Left lung (tissue), 4 donors: ENCODE measurements at regions not wholly inside any gene's neighbourhood (a gene's known extent, or its start where the extent isn't known, plus 50 kb on each side); places are given as distances from the start of the nearest gene placed in this dataset.

Experiments
- ATAC-seq: fragments of 200-7000 bp; cut with Tn5 transposase; one replicate; pipeline ENCODE4 v1.9.1; 2020; ENCODE audit warnings: moderate library complexity
- DNase-seq, 4 donors: peaks; one replicate each; pipeline ENCODE4 v3.0.0-alpha.2; 2013 to 2020
- H3K27ac ChIP-seq, 2 donors: fragments of 200-600 bp; sonication (generic) in 1 of 2; one replicate each; pipeline versions ENCODE4 v1.5.0 to v1.8.0; 2020 to 2021
- H3K27me3 ChIP-seq, 2 donors: fragments of 200-600 bp; sonication (generic) in 1 of 2; one replicate each; pipeline versions ENCODE4 v1.5.0 to v1.8.0; 2020 to 2021
- H3K36me3 ChIP-seq, 2 donors: fragments of 200-600 bp; sonication (generic) in 1 of 2; one replicate each; pipeline versions ENCODE4 v1.5.0 to v1.8.0; 2020 to 2021
- H3K4me1 ChIP-seq, 2 donors: fragments of 200-600 bp; one replicate each; pipeline ENCODE4 v1.8.0; 2021
- H3K4me3 ChIP-seq, 2 donors: fragments of 200-600 bp; sonication (generic) in 1 of 2; one replicate each; pipeline versions ENCODE4 v1.5.0 to v1.8.0; 2020 to 2021; ENCODE audit warnings: mild to moderate bottlenecking in 1 of 2
- H3K9me3 ChIP-seq, 2 donors: fragments of 200-600 bp; sonication (generic) in 1 of 2; one replicate each; pipeline versions ENCODE4 v1.5.0 to v1.8.0; 2020 to 2021
- intact Hi-C, 2 donors: fragments of 100-400 bp; cut with DNase I; formaldehyde crosslinking; loops; one replicate each; pipeline versions ENCODE4 v1.11.2 to v1.14.2; 2022
- TF ChIP-seq, protein P1 (sequence below), 2 donors: fragments of 200-600 bp; sonication (generic) in 1 of 2; IDR thresholded peaks; one replicate each; pipeline versions ENCODE4 v1.5.0 to v1.8.0; 2021; ENCODE audit warnings: antibody characterized with exemption in 2 of 2
- donor health status: DM: no; HTN: yes; CAD: no.
- donor health status: DM: no; HTN: no; CAD: no.

DNA sequence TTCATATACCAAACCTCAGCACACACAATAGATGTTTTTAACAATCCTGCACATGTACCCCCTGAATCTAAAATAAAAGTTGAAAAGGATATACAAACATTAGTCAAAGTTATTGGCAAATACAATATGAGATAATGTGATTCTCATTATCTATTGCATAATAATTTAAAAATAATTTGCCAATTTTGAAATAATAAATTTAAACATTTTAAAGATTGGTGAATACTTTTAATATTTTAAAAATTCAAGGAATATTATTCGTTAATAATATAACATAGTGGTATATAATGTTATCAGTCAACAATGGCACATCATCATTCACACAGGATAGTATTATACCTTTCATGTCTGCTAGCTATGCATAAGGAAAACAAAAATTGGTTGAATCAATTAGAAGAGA is 207.0 kb upstream of the SP8 start:
- Histone ChIP-seq H3K27me3 (no peaks in the 10 kb centered on the region), H3K4me3 (no peak overlapping the region), H3K27ac (no peak overlapping the region), H3K36me3 (no peaks in the 10 kb centered on the region), H3K4me1 (no peaks in the 10 kb centered on the region), H3K9me3 (peaks cover 0 to 12% of the 10 kb centered on the region in 2 donors)
- ATAC-seq (no peak), DNase-seq (no peak)
- TF ChIP-seq, protein P1, sequence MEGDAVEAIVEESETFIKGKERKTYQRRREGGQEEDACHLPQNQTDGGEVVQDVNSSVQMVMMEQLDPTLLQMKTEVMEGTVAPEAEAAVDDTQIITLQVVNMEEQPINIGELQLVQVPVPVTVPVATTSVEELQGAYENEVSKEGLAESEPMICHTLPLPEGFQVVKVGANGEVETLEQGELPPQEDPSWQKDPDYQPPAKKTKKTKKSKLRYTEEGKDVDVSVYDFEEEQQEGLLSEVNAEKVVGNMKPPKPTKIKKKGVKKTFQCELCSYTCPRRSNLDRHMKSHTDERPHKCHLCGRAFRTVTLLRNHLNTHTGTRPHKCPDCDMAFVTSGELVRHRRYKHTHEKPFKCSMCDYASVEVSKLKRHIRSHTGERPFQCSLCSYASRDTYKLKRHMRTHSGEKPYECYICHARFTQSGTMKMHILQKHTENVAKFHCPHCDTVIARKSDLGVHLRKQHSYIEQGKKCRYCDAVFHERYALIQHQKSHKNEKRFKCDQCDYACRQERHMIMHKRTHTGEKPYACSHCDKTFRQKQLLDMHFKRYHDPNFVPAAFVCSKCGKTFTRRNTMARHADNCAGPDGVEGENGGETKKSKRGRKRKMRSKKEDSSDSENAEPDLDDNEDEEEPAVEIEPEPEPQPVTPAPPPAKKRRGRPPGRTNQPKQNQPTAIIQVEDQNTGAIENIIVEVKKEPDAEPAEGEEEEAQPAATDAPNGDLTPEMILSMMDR (IDR thresholded peaks at IDR 0.05) = no peak
- intact Hi-C loops = no loop called here

DNA sequence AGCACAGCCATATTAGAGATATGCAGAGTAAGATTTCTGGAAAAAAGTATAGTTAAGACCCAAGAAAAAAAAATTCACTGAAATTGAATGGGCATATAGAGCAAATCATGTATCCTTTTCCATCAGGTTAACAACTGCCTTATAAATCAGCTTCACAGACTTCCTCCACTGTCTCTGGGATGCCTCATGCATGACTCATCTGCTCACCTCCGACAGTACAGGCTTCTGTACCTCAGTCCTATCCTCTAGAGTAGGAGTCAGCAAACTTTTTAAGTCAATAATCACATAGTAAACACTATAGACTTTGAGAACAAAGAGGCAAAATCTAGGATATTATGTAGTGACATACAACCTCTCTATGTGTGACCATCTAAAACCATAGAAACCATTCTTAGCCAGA is 211.6 kb upstream of the SP8 start:
- Histone ChIP-seq H3K36me3 (no peaks in the 10 kb centered on the region), H3K27ac (no peak overlapping the region), H3K4me1 (no peaks in the 10 kb centered on the region), H3K9me3 (peaks cover 0 to 20% of the 10 kb centered on the region in 2 donors), H3K27me3 (no peaks in the 10 kb centered on the region), H3K4me3 (no peak overlapping the region)
- intact Hi-C loops = no loop called here
- no peak for DNase-seq
- TF ChIP-seq, protein P1 (IDR thresholded peaks at IDR 0.05) = no peak
- ATAC-seq = no peak

DNA sequence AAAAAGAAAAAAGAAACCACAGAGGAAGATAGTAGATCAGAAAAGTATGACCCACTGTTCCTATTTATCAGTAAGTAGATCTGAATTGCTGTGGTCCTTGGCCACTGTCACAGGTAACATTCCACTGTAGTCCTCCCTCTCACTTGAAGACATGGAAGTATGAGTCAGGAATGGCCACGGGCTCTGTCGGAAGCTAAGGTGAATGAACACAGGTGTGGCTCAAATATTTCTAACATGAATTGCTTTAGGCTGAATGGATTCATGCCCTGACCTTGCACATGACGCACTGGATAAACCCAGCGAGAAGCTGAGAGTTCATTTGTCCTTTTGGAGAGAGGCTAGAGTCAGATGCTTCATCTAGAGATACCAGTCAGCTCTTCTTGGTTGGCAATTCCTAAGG is 224.5 kb upstream of the SP8 start:
- DNase-seq (no peak), ATAC-seq (no peak)
- Histone ChIP-seq H3K36me3 (no peaks in the 10 kb centered on the region), H3K27ac (no peak overlapping the region), H3K4me1 (no peaks in the 10 kb centered on the region), H3K27me3 (no peaks in the 10 kb centered on the region), H3K9me3 (peaks cover 0 to 7% of the 10 kb centered on the region in 2 donors), H3K4me3 (no peak overlapping the region)
- intact Hi-C loops = no loop called here
- TF ChIP-seq, protein P1 (IDR thresholded peaks at IDR 0.05) = no peak

DNA sequence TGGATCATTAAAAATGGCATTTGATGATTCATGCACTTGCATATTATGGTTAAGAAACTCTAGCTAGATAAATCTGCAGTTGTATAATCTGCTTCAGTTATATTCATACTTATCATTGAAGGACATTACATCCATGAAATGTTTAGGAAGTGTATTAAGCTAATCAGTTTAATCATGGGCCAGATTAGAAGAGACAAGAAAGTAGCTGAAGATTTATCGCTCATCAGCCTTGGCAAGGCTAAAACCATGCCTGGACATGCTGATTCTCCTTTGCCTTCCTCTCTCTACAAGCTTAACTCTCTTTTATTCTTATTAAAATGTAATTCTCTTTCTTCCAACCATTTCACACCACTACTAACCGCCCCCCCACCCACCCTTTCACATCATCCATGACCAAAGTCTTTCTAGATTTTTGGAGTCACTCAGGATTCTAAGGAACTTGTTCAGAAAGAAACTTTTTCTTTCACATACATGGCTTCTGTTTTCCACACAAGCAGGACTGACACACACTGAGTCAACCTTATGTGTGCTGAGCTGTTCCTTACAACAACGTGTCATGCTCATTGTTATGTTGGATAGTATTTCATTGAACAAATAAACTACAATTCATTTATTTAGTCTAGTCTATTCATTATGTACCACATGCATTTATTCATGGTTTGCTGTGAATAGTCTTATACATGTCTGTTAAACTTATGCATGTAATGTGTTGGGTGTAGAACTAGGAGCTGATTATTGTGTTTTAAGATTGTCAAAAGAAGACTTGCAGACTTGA is 227.3 kb upstream of the SP8 start:
- DNase-seq (no peak), ATAC-seq (no peak)
- peaks cover 0 to 2% of the 10 kb centered on the region in 2 donors for H3K9me3 ChIP-seq
- H3K4me3 ChIP-seq = no peak overlapping the region
- H3K27ac ChIP-seq = no peak overlapping the region
- TF ChIP-seq, protein P1 (IDR thresholded peaks at IDR 0.05) = no peak
- no peaks in the 10 kb centered on the region for H3K36me3 ChIP-seq
- no peaks in the 10 kb centered on the region for H3K27me3 ChIP-seq
- no peaks in the 10 kb centered on the region for H3K4me1 ChIP-seq
- intact Hi-C loops = no loop called here

DNA sequence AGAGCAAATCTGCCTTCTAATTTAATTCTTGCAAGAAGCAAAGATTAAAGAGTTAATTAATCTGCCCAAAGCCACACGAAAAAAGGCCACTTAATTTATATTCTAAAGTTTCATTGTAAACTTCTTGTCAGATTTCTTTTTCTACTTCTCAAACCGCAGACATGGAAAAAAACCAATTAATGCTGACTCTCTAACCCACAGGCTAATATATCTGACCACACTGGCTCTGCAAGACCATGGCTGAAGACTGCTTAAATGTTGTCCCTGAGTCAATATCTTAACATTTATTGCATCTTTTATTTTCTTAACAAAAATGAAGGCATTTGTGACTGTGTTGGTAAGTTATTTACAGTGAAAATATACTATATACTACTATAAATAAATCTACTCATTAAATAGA is 234.0 kb upstream of the SP8 start:
- Histone ChIP-seq H3K36me3 (no peaks in the 10 kb centered on the region), H3K27me3 (no peaks in the 10 kb centered on the region), H3K4me1 (no peaks in the 10 kb centered on the region), H3K9me3 (peaks cover 0 to 2% of the 10 kb centered on the region in 2 donors), H3K4me3 (no peak overlapping the region), H3K27ac (no peak overlapping the region)
- intact Hi-C loops = no loop called here
- no peak for ATAC-seq
- DNase-seq = no peak
- TF ChIP-seq, protein P1 (IDR thresholded peaks at IDR 0.05) = no peak
